ENCODE measurements at regions not wholly inside any gene's neighbourhood (a gene's known extent, or its start where the extent isn't known, plus 50 kb on each side); places are given as distances from the start of the nearest gene placed in this dataset.
"Not testable (repeated sequence)": the region's sequence is repeated elsewhere in the genome, so short reads cannot be mapped to it uniquely, and the experiment has no call there.

GRCh38 chr18:65162086-65162485, 588.7 kb upstream of the CDH7 start:
- not testable (repeated sequence) for DNase-seq

GRCh38 chr18:65146482-65147021, 604.3 kb upstream of the CDH7 start:
- no peak for DNase-seq

GRCh38 chr18:65145312-65145711, 605.5 kb upstream of the CDH7 start:
- DNase-seq, result no peak

- no peak for DNase-seq
These were observed 617.2 kb upstream of the CDH7 start for GRCh38 chr18:65133610-65134009.

- DNase-seq, result no peak
These were observed 626.2 kb upstream of the CDH7 start for GRCh38 chr18:65124633-65125032.

GRCh38 chr18:65103864-65104263, 646.9 kb upstream of the CDH7 start:
- no peak for DNase-seq

GRCh38 chr18:65093346-65093745, 657.5 kb upstream of the CDH7 start:
- peak in 22 of 51 donors; percentile 0 to 24 (median 6) for DNase-seq

GRCh38 chr18:65091744-65092329, 659.0 kb upstream of the CDH7 start:
- peak in 4 of 51 donors; percentile 1 to 3 (median 2) for DNase-seq

- DNase-seq, result no peak
These were observed 667.9 kb upstream of the CDH7 start for GRCh38 chr18:65082907-65083306.

- no peak for DNase-seq
These were observed 669.0 kb upstream of the CDH7 start for GRCh38 chr18:65081786-65082185.

- no peak for DNase-seq
These were observed 677.7 kb upstream of the CDH7 start for GRCh38 chr18:65073060-65073550.

- no peak for DNase-seq
These were observed 693.3 kb upstream of the CDH7 start for GRCh38 chr18:65057439-65058083.

- DNase-seq, result no peak
These were observed 694.2 kb upstream of the CDH7 start for GRCh38 chr18:65056575-65056974.

GRCh38 chr18:65049586-65049985, 701.2 kb upstream of the CDH7 start:
- DNase-seq, result no peak

GRCh38 chr18:65039578-65039977, 711.2 kb upstream of the CDH7 start:
- no peak for DNase-seq

GRCh38 chr18:65035701-65036100, 715.1 kb upstream of the CDH7 start:
- no peak for DNase-seq

GRCh38 chr18:65025756-65026155, 725.1 kb upstream of the CDH7 start:
- no peak for DNase-seq

GRCh38 chr18:65021021-65021420, 729.8 kb upstream of the CDH7 start:
- DNase-seq, result no peak

GRCh38 chr18:65018184-65018583, 732.6 kb upstream of the CDH7 start:
- DNase-seq, result no peak

GRCh38 chr18:65017372-65017760, 733.4 kb upstream of the CDH7 start:
- no peak for DNase-seq

- no peak for DNase-seq
These were observed 734.0 kb upstream of the CDH7 start for GRCh38 chr18:65016631-65017371.

GRCh38 chr18:64994370-64994769, 756.4 kb upstream of the CDH7 start:
- DNase-seq, result no peak
